Stimulated activated naive CD8-positive, alpha-beta T cell treated with anti-CD3 and anti-CD28 coated beads, Interleukin-15, amount 100 ng/mL, for 72 hours (primary cell): ENCODE measurements at regions not wholly inside any gene's neighbourhood (a gene's known extent, or its start where the extent isn't known, plus 50 kb on each side); places are given as distances from the start of the nearest gene placed in this dataset.

Experiments used
- ATAC-seq: fragments of 150-1000 bp; cut with Tn5 transposase; 2 replicates; pipeline ENCODE4 v1.10.0; 2021; ENCODE audit warnings: mild to moderate bottlenecking, moderate library complexity
- DNase-seq, 2 donors: peaks; one replicate each; pipeline ENCODE4 v3.0.0; 2021 to 2022
- H3K27ac Mint-ChIP-seq, 2 donors: one replicate each; pipeline ENCODE4 v1.8.0; 2022; ENCODE audit warnings: mild to moderate bottlenecking in 2 of 2, mixed read lengths in 2 of 2, moderate library complexity in 2 of 2
- H3K27me3 Mint-ChIP-seq: one replicate; pipeline ENCODE4 v1.8.0; 2022; ENCODE audit warnings: mixed read lengths
- H3K4me1 Mint-ChIP-seq: one replicate; pipeline ENCODE4 v1.8.0; 2022; ENCODE audit warnings: mild to moderate bottlenecking, mixed read lengths
- H3K4me3 Mint-ChIP-seq, 2 donors: one replicate each; pipeline ENCODE4 v1.8.0; 2022; ENCODE audit warnings: mild to moderate bottlenecking in 2 of 2, mixed read lengths in 2 of 2, moderate library complexity in 1 of 2
- H3K9me3 Mint-ChIP-seq, 2 donors: one replicate each; pipeline ENCODE4 v1.8.0; 2022; ENCODE audit warnings: mixed read lengths in 2 of 2

DNA sequence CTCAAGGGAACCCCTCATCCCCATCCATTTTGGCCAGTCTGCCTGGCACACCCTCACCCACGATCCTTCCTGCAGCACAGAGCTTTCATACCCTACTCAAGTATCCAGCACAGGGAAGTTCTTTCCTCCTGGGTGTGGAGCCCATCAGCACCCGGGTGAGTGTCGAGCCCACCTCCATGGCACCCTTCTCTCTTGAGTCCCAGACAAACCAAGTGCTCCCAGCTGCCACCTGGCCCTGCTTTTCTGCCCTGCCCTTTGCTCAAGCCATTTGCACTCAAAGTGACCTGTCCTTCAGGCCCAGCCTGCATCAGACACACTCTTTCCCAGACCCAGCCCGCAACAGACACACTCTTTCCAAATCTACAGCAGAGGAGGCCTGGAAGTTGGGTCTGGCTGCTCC, 257.2 kb downstream of the DLL1 start:
- Mint-ChIP-seq H3K4me1 (no peaks in the 10 kb centered on the region), H3K27me3 (no peaks in the 10 kb centered on the region), H3K9me3 (peaks cover 6 to 26% of the 10 kb centered on the region in 2 donors), H3K4me3 (no peak overlapping the region), H3K27ac (no peak overlapping the region)
- DNase-seq (no peak), ATAC-seq (no peak)

DNA sequence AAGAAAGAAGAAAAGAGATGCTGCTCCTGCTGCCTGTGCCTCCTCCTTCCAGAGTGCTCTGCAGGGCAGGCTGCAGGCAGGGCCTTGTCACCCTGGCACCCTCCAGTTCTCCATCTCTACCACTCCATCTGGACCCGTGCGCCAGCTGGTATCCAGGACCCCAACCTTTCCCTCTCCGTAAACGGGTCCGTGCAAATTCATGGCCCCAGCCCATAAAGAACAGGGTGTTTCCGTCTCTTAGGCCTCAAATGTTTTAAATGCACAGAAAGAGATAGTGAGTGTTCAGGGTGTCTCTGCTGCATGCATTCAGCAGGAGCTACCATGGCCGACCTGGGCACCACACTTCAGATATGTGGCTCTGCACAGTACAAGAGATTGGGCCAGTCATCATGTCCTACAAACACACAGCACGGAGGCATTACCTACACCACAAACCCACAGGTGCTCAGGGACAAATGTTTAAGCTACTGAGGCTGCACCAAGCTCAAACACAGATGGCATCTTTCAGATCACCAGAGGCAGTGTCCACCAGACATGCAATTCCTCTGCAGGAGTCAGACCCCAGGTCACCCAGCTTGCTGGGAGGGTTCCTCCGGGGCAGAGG, 258.1 kb downstream of the DLL1 start:
- ATAC-seq (no peak), DNase-seq (no peak)
- H3K9me3 Mint-ChIP-seq = peaks cover 6 to 26% of the 10 kb centered on the region in 2 donors
- H3K4me1 Mint-ChIP-seq = no peaks in the 10 kb centered on the region
- no peaks in the 10 kb centered on the region for H3K27me3 Mint-ChIP-seq
- no peak overlapping the region for H3K4me3 Mint-ChIP-seq
- no peak overlapping the region for H3K27ac Mint-ChIP-seq

DNA sequence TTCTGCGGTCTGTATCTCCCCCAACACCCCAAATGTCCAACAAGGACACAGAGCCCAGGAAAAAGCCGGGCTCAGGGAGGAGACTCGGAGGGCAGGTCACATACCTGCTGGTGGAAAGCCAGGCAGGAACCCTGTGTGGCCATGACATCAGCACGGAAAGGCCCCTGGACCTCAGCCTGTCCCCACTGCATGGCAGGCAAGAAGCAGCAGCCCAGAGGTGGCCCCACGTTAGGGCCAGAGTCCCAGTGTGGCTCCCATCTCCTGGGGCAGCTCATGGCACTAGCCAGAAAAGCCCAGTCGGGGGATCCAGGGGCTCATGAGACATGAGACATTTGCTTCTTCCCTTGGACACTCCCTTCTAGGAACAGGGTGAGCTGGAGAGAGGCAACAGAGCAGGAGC, 258.7 kb downstream of the DLL1 start:
- Mint-ChIP-seq H3K4me3 (no peak overlapping the region), H3K4me1 (no peaks in the 10 kb centered on the region), H3K9me3 (peaks cover 6 to 26% of the 10 kb centered on the region in 2 donors), H3K27ac (no peak overlapping the region), H3K27me3 (no peaks in the 10 kb centered on the region)
- no peak for DNase-seq
- no peak for ATAC-seq

DNA sequence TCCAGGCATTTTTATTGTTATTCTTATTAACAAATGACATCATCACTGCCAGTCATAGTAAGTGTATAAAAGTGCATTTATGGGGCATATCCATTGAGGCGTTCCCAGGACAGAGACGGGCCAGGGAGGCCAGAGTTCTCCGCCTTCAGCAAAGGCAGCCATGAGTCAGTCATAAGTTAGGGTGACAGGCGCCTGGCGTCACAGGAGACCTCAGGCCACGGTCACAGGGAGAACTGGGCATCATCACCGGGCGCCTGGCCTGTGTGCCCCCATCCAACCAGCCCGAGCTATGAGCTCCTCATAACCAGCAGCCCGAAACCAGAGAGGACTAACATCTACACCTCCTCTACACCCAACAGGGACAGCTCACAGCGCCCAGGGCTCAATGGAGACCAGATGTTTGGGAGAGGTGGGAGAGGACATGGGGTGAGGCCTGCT, 259.2 kb downstream of the DLL1 start:
- Mint-ChIP-seq H3K27me3 (no peaks in the 10 kb centered on the region), H3K9me3 (peaks cover 5 to 23% of the 10 kb centered on the region in 2 donors), H3K4me3 (no peak overlapping the region), H3K4me1 (no peaks in the 10 kb centered on the region), H3K27ac (no peak overlapping the region)
- no peak for ATAC-seq
- DNase-seq = no peak

DNA sequence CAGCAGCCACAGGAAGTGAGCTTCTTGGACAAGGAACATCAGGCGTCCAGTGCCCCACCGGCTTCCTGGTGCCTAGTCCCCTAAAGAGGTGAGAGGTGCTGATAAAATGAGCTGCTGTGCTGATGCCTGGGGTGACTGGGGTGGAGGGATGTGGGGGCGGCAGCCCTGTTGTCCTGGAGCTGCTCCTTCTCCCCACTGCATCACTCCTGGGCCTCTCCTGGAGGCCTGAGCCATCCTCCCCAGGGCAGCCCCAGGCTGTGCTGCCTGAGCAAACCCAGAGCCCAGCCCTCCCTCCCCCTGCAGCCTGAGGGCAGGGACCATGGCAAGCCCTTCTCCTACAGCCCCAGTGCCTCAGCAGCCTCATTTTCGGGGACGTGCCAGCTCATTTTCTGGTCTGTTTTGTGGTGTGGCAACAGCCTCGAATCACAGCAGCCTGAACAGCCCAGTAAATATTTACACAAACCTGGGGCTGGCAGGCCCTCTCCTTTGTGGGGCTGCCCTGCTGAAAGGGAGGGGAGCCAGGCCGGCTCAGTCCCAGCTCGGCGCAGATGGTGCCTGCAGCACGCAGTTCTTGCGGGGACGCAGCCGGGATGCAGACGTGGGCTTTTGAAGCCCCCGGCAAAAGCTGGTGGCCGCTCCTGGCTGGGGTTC, 259.9 kb downstream of the DLL1 start:
- no peaks in the 10 kb centered on the region for H3K27me3 Mint-ChIP-seq
- no peak overlapping the region for H3K4me3 Mint-ChIP-seq
- no peak for DNase-seq
- no peak overlapping the region for H3K27ac Mint-ChIP-seq
- no peaks in the 10 kb centered on the region for H3K4me1 Mint-ChIP-seq
- ATAC-seq = no peak
- H3K9me3 Mint-ChIP-seq = peaks cover 0 to 17% of the 10 kb centered on the region in 2 donors

DNA sequence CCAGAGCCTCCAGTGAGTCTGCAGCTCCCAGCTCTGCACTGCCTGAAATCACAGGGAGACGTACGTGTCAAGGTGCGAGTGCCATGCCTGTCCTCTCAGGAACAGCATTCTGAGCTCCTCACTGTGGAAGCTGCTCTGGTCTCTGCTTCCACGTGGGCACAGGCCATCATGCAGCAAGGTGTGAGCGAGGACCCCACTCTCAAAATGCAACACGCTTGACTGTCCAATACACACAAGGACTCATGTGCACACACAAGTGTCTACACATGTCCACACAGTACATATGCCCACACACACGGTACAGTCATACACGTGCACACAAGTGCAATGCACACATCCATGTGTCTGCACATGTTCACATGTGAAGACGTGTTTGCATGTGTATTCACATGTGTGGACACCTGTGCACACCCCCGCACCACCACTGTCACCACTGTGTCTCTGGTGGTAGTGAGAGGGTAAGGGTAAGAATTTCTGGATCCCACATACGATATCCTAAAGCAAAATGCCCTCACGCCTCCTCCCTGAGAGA, 260.5 kb downstream of the DLL1 start:
- ATAC-seq (no peak), DNase-seq (no peak)
- H3K9me3 Mint-ChIP-seq = peaks cover 0 to 17% of the 10 kb centered on the region in 2 donors
- H3K4me3 Mint-ChIP-seq = no peak overlapping the region
- no peak overlapping the region for H3K27ac Mint-ChIP-seq
- H3K4me1 Mint-ChIP-seq = no peaks in the 10 kb centered on the region
- H3K27me3 Mint-ChIP-seq = peaks cover 1% of the 10 kb centered on the region

DNA sequence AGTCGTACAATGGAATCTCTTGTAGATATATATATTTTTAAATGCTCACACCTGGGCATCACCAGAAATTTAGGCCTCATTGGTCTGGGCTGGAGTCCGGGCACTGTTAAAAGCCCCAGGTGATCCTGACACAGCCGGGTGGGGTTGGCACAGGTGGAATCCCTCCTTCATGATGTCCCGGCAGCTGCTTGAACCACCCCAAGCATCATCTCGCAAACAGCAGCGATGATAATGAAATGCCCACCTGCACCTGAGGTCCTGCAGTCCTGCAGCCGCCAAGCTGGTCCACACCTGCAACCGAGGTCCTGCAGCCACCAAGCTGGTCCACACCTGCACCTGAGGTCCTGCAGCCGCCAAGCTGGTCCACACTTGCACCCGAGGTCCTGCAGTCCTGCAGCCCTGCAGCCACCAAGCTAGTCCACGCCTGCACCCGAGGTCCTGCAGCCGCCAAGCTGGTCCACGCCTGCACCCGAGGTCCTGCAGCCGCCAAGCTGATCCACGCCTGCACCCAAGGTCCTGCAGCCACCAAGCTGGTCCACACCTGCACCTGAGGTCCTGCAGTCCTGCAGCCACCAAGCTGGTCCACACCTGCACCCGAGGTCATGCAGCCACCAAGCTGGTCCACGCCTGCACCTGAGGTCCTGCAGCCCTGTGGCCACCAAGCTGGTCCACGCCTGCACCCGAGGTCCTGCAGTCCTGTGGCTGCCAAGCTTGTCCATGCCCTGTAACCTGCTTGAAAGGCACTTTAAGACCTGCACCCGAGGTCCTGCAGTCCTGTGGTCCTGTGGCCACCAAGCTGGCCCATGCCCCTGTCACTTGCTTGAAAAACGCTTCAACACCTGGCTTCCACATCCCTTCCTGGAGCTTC, 261.2 kb downstream of the DLL1 start:
- DNase-seq (peak in 1 of 2 donors; percentile 4), ATAC-seq (no peak)
- Mint-ChIP-seq H3K27me3 (peaks cover 5% of the 10 kb centered on the region), H3K4me1 (no peaks in the 10 kb centered on the region), H3K4me3 (no peak overlapping the region), H3K9me3 (peaks cover 0 to 17% of the 10 kb centered on the region in 2 donors), H3K27ac (no peak overlapping the region)

DNA sequence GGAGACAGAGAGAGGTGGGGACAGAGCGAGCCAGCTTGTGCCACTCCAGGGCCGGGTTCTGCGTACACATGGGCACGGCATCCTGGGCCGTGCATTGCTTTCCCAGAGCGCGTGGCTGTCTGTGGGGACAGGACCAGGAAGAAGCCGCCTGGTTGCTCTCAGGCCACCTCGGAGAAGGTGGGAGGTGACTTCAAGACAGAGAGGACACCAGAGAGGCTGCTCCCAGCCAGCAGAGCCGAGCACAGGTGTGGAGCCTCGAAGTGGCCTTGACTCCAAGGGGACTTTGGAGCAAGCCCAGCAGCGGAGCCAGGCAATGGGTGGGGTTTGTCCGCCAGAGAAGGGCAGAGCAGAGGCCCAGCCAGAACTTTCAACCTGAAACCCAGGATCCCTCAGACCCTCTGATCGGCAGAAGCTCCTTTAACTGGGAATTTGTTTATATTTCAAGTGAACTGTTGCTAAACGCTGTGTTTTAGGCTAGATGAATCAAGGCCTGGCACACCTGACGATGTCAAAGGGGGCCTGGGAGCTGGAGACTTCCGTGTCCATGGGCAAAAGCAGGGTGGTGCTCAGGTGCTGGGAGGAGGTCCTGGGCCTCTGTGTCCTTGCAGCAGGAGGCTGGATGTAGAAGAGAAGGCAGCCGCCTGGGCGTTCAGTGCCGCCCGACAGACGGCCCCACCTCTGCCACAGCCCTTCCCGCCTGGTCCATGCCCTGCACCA, 262.1 kb downstream of the DLL1 start:
- no peak overlapping the region for H3K4me3 Mint-ChIP-seq
- ATAC-seq (no peak), DNase-seq (peak in 1 of 2 donors; percentile 1)
- peaks cover 0 to 12% of the 10 kb centered on the region in 2 donors for H3K9me3 Mint-ChIP-seq
- no peaks in the 10 kb centered on the region for H3K4me1 Mint-ChIP-seq
- peaks cover 5% of the 10 kb centered on the region for H3K27me3 Mint-ChIP-seq
- H3K27ac Mint-ChIP-seq = no peak overlapping the region

DNA sequence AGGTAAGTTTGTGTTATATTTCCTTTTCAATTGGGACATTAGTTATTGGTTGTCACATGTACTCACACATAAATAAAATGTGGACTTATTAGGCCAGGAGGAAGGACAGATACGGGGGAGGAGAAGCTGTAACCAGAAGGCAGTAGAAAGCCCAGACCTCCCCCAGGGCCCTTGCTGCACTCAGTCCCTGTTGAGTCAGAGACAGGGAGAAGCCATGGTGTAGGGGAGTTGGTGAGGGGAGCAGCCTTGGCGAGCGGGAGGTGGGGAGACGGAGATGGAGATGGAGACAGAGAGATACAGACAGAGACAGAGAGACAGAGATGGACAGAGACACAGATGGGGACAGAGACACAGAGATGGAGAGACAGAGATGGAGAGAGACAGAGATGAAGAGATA, 263.2 kb downstream of the DLL1 start:
- H3K9me3 Mint-ChIP-seq = peaks cover 0 to under 1% of the 10 kb centered on the region in 2 donors
- no peak overlapping the region for H3K4me3 Mint-ChIP-seq
- H3K4me1 Mint-ChIP-seq = no peaks in the 10 kb centered on the region
- peaks cover 6% of the 10 kb centered on the region for H3K27me3 Mint-ChIP-seq
- H3K27ac Mint-ChIP-seq = peak overlapping the region; percentile 1 to 3
- ATAC-seq (no peak), DNase-seq (no peak)

DNA sequence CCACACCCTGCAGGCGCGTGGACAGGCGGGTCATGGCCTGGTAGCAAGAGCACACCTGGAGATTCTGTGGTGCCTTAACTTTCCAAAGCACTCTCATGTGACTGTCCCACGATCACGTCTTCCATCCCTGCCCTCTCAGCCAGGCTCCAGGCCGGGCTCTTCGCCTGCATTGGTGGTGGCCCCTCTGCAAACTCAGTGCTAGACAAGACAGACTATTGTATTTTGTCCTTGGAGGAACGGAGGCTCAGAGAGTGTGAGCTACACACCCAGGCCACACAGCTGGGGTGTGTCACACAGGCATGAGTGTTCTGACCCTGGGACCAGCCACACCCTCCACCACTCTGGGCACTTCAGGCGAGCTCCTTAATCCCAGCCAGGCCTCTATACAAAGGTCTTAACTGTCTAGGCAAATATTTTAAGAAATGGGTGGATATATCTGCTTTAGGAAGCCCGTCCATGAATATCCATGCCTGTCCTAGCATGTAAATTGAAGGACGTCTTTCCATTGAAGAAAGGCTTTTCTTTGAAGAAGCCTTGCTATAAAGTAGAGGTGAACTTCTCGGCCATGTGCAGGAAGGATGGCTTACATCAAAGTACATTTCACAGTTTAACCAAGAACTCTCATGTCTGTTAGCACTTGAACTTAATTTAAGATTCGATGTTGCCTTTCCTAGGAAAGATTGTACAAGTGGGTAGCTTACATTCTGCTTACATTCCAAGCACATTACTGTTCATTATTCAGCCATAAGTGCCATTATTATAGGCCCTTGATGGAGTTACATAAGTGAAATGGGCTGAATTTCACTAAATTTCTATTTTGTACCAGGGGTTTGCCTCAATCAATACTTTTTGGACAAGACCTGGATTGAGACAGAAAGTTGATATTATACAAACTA, 263.9 kb downstream of the DLL1 start:
- Mint-ChIP-seq H3K4me3 (no peak overlapping the region), H3K9me3 (no peaks in the 10 kb centered on the region), H3K4me1 (no peaks in the 10 kb centered on the region), H3K27me3 (peaks cover 12% of the 10 kb centered on the region), H3K27ac (no peak overlapping the region)
- ATAC-seq (no peak), DNase-seq (no peak)

DNA sequence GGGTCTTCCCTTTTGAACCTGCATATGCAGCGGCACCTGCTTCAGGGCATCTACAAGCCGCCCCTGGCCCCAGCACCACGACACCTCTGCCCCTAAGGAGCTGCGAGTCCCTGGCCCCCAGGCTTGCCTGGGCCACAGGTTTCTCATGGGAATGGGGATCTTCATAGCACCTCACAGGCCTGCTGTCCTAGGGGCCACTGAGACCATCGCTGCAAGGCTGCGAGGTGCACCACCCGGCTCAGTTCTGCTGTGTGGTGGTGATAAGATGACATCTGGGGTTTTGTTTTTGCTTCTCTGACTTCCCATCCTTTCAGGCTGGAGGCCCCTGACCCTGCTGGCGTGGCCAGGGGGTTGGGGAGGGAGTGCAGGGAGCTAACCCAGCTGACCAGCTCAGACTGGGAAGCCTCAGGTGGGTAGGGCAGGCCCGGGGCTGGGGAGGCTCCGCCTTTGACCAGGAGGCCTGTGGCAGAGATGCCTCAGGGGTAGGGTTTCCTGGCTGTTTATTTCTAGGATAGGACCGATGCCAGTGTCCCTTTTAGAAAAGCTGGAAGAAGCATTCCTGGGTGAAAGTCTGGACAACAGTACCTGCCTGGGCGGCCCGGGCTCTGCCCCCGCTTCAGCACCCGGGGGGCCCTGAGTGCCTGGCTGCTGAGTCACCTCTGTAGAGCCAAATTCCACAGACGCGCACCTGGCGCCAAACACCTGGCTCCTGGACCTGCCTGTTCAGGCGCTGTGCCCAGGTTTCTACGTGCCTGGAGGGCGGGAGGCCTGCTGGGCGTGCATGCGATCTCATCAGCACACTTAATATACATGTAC, 264.7 kb downstream of the DLL1 start:
- Mint-ChIP-seq H3K27ac (no peak overlapping the region), H3K4me1 (no peaks in the 10 kb centered on the region), H3K27me3 (peaks cover 18% of the 10 kb centered on the region), H3K9me3 (no peaks in the 10 kb centered on the region), H3K4me3 (no peak overlapping the region)
- ATAC-seq (no peak), DNase-seq (no peak)

DNA sequence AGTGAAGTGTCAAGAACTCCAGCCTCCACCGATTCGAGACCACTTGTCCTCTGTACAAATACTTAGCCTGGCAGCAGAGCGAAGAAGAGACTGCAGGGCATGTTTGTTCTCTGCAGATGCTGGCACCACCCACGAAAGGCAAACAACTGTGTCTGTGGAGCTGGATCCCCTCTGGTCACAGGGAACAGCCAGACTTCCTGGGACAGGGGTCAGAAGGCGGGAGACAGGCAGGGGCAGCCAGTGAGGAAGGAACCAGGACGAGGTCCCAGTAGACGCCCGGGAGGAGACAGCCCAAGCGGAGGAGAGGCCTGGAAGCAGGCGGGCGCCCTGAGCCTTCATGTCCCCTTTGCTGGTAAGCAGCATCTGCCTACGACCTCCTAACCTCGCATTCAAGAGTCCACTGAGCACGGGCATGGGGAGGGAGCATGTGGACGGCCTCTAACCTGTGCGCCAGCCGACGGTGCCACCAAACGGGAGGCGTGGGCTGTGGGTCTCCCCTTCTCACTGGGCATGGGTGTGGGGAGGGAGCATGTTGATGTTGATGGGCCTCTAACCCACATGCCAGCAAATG, 265.5 kb downstream of the DLL1 start:
- no peak for ATAC-seq

DNA sequence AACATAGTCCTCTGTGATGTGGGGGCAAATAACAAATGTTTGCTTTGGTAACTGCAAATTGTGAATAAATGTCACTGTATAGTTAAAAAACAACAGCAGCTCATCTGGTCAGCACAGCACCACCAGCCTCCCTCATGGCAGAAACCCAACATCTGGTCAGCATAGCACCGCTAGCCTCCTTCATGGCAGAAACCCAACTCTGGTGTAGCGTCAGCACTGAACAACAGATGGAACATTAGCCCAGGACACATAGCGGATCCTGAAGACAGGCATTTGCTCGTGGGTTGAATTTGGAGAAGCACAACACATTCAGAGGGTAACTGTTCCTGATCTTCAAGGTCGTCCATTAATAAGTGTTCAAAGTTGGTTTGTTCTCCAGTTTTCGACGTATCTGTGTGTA, 265.9 kb downstream of the DLL1 start:
- Mint-ChIP-seq H3K9me3 (no peaks in the 10 kb centered on the region), H3K27ac (no peak overlapping the region), H3K4me1 (no peaks in the 10 kb centered on the region), H3K4me3 (no peak overlapping the region), H3K27me3 (peaks cover 18% of the 10 kb centered on the region)
- DNase-seq (no peak), ATAC-seq (no peak)

More for the DNA sequence above, 265.5 kb downstream of the DLL1 start:
- no peak for DNase-seq
- Mint-ChIP-seq H3K4me3 (no peak overlapping the region), H3K27me3 (peaks cover 18% of the 10 kb centered on the region), H3K27ac (no peak overlapping the region), H3K4me1 (no peaks in the 10 kb centered on the region), H3K9me3 (no peaks in the 10 kb centered on the region)
